Lower lobe of right lung (tissue), 2 donors: ENCODE measurements at regions not wholly inside any gene's neighbourhood (a gene's known extent, or its start where the extent isn't known, plus 50 kb on each side); places are given as distances from the start of the nearest gene placed in this dataset.
"Not testable (repeated sequence)": the region's sequence is repeated elsewhere in the genome, so short reads cannot be mapped to it uniquely, and the experiment has no call there.

Source experiments
- ATAC-seq, 2 donors: fragments of 200-7000 bp; cut with Tn5 transposase; one replicate each; pipeline ENCODE4 v1.9.1; 2020 to 2022; ENCODE audit warnings: mild to moderate bottlenecking in 2 of 2, moderate library complexity in 2 of 2
- DNase-seq: peaks from one replicate; pipeline ENCODE4 v3.0.0-alpha.2; 2020
- H3K27ac ChIP-seq: fragments of 200-600 bp; one replicate; pipeline ENCODE4 v1.8.0; 2022
- H3K27me3 ChIP-seq: fragments of 200-600 bp; one replicate; pipeline ENCODE4 v1.8.0; 2022; ENCODE audit warnings: low read depth
- H3K36me3 ChIP-seq: fragments of 200-600 bp; one replicate; pipeline ENCODE4 v1.8.0; 2022; ENCODE audit warnings: mild to moderate bottlenecking
- H3K4me1 ChIP-seq: fragments of 200-600 bp; one replicate; pipeline ENCODE4 v1.8.0; 2022
- H3K4me3 ChIP-seq: fragments of 200-600 bp; one replicate; pipeline ENCODE4 v1.8.0; 2022; ENCODE audit warnings: mild to moderate bottlenecking
- H3K9me3 ChIP-seq: fragments of 200-600 bp; one replicate; pipeline ENCODE4 v1.8.0; 2022
- CTCF ChIP-seq: fragments of 200-600 bp; IDR thresholded peaks from one replicate; pipeline ENCODE4 v1.8.0; 2022; ENCODE audit warnings: antibody characterized with exemption, mild to moderate bottlenecking
- intact Hi-C: fragments of 100-400 bp; cut with DNase I; formaldehyde crosslinking; loops from one replicate; pipeline ENCODE4 v1.11.0; 2022
- donor health status: DM: no; HTN: yes; CAD: no; lungs with severe emphysema.

DNA sequence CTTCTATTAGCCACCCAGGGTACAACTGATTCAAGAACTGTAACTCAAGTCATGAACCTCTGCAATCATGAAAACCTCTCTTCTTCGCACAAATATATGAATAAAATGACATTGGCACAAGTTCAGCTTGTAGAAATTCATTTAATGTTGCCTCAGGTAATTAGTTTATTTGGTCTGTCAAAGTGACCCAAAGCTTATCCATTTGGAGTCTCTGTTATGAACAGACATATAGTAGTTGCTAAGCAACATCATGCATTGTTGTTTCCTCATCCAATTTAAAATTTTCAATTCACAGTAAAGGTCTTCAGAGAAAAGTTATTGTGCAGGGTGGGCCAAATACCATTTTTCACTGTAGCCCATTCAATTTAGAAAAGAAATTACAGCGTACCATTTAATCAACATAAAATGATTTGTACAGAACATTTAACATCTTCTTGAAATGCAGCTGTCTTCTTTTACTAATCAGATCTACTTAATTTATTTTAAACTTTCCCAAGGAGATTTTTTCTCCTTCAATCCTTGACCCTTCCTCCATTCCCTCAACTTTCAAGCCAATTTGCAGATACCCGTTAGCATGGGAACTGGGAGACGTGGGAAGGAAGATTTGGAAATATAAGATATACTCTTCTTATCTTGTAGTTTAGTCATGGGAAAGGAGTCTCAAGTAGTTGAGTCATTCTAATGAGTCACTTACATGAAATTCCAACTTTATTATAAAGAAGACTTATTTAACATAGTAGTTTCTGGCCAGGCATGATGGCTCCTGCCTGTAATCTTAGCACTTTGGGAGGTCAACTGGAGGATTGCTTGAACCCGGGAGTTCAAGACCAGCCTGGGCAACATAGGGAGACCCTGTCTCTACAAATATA lies 231.3 kb downstream of the ATPSCKMT start:
- ATAC-seq: no peak
- no peak for DNase-seq
- H3K9me3 ChIP-seq: no peaks in the 10 kb centered on the region

GRCh38 chr5:10017786-10018185 lies 231.9 kb downstream of the ATPSCKMT start:
- no peaks in the 10 kb centered on the region for H3K4me1 ChIP-seq
- H3K9me3 ChIP-seq: no peaks in the 10 kb centered on the region
- intact Hi-C loops: no loop called here
- no peak for ATAC-seq
- no peak overlapping the region for H3K27ac ChIP-seq
- H3K4me3 ChIP-seq: no peak overlapping the region
- H3K36me3 ChIP-seq: no peaks in the 10 kb centered on the region
- no peak for DNase-seq
- TF ChIP-seq CTCF: no peak
- no peaks in the 10 kb centered on the region for H3K27me3 ChIP-seq

More for the DNA sequence above, 231.3 kb downstream of the ATPSCKMT start:
- Histone ChIP-seq H3K27me3 (no peaks in the 10 kb centered on the region), H3K27ac (no peak overlapping the region), H3K4me3 (no peak overlapping the region), H3K4me1 (no peaks in the 10 kb centered on the region), H3K36me3 (no peaks in the 10 kb centered on the region)
- no peak for TF ChIP-seq CTCF
- intact Hi-C loops: no loop called here

- H3K9me3 ChIP-seq, intact Hi-C loops, H3K4me1 ChIP-seq, H3K27me3 ChIP-seq, ATAC-seq, DNase-seq, H3K36me3 ChIP-seq, H3K27ac ChIP-seq, H3K4me3 ChIP-seq: not testable (repeated sequence)
Observed at GRCh38 chr5:10016559-10016958, 233.1 kb downstream of the ATPSCKMT start.

- H3K9me3 ChIP-seq, H3K27ac ChIP-seq, H3K27me3 ChIP-seq, H3K4me3 ChIP-seq, H3K36me3 ChIP-seq, intact Hi-C loops, ATAC-seq, DNase-seq, H3K4me1 ChIP-seq: not testable (repeated sequence)
Observed at GRCh38 chr5:10015681-10016080, 234.0 kb downstream of the ATPSCKMT start.

- Histone ChIP-seq H3K4me1 (no peaks in the 10 kb centered on the region), H3K4me3 (no peak overlapping the region), H3K36me3 (no peaks in the 10 kb centered on the region), H3K27ac (no peak overlapping the region), H3K9me3 (no peaks in the 10 kb centered on the region), H3K27me3 (no peaks in the 10 kb centered on the region)
- intact Hi-C loops: no loop called here
- ATAC-seq (no peak), DNase-seq (no peak)
- no peak for TF ChIP-seq CTCF
Observed at GRCh38 chr5:10009802-10010201, 239.9 kb downstream of the ATPSCKMT start.

GRCh38 chr5:9987101-9987500 lies 262.6 kb downstream of the ATPSCKMT start:
- Histone ChIP-seq H3K27me3 (no peaks in the 10 kb centered on the region), H3K27ac (no peak overlapping the region), H3K36me3 (no peaks in the 10 kb centered on the region), H3K9me3 (no peaks in the 10 kb centered on the region), H3K4me3 (no peak overlapping the region), H3K4me1 (no peaks in the 10 kb centered on the region)
- DNase-seq (no peak), ATAC-seq (no peak)
- no peak for TF ChIP-seq CTCF
- intact Hi-C loops: no loop called here
